Hematopoietic multipotent progenitor cell treated with erythropoietin and hydrocortisone succinate and interleukin-3 and kit ligand, for 17 days (in vitro differentiated cells): ENCODE measurements at regions not wholly inside any gene's neighbourhood (a gene's known extent, or its start where the extent isn't known, plus 50 kb on each side); places are given as distances from the start of the nearest gene placed in this dataset.

Experiments used
- DNase-seq: peaks from one replicate; pipeline ENCODE4 v3.0.0-alpha.2; 2015; ENCODE audit warnings: low spot score

DNA sequence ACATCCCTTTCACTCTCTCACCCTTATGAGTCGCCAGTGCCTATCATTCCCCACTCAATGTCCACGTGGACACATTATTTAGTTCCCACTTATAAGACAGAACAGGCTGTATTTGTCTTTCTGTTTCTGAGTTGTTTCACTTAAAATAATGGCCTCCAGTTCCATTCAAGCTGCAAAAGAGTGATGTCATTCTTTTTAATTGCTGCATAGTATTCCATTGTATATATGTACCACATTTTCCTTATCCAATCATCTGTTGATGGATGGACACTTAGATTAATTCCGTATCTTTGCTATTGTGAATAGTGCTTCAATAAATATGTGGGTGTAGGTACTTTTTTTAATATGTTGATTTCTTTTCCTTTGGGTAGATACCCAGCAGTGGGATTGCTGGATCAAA lies 79.1 kb downstream of the ZNF365 start:
- no peak for DNase-seq

DNA sequence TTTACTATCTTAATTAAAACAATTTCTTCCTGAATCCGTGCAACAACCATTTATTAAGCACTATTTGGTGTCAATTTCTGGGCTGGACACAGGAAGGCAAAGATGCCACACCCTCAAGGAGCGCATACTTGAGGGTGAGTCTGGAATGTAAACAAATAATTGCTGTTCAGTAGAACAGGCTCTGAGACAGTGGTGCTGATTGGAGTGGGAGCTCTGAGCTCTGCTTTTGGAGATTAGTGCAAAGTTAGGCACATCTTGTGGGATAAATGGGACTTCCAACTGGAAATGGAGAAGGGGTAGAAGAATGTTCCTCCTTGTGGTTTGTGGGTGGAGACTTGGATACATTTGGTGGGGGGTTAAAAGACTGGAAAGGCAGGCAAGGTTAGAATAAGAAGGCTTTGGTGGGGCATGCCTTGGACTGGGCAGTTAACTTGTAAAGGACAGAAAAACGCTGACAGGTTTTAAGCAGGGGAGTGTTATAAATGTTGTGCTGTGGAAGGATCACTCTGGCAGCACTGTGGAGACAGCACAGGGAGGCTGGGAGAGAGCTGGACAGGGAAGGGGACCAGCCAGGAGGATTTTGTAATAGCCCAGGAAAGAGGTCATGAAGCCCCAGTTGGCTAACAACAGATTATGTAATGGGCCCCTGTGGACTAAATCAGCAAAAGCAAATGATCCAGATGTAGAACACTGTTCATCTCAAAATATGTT lies 80.7 kb downstream of the ZNF365 start:
- DNase-seq: no peak

DNA sequence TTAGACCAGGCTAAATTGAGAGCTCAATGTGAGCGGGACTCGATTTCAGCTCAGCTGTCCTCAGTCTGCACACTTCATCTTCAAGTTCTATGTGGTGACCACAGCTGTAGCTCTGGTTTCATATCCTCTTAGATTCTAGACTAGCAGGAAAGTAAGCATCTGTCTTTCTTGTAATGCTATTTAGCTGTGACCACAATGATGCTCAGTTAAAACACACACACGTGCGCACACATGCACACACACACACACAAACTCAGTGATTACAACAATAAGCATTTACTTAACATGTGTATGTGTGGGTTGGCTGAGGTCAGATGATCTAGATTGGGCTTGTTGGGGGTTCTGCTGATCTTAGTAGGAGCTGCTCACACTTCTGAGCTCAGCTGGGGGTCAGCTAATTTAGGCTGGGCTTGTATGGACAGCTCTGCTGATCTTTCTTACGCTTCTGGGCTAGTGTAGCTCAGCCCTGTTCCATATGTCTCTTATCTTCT lies 82.5 kb downstream of the ZNF365 start:
- DNase-seq: no peak

DNA sequence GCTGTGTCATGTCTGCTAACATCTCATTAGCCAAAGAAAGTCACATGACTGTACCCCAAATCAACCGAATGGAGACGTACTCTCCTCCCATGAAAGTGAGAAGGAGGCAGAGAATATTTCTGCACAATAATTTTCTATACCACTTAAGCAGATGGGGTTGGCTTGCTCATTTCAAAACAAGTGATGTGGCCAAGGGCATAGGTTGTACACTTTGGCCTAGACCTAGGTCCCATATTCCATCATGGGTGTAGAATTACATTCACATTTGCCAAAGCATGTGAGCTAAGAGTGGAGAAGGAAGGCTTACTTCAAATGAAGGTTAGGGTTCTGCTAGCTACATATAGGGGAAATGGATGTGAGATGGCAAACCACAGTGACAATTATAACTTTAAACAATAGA lies 83.0 kb downstream of the ZNF365 start:
- no peak for DNase-seq

DNA sequence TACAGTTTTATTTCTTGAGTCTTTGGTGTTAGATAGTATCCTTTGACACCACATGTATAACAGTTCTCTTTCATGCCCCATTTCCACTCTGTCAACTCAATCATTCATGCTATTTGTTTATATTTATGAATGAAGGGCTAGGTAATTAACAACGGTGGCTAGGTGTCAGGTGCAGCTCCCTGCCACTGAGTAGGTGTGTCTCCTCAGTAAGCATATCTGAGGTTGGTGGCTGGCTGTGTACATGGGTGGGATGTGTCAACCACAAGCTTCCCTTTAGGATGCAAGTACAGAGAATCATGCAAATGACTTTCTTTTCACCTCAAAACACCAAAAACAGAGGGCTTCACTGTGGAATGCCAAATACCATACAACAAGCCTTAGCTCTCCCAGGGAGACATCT lies 83.4 kb downstream of the ZNF365 start:
- DNase-seq: no peak

DNA sequence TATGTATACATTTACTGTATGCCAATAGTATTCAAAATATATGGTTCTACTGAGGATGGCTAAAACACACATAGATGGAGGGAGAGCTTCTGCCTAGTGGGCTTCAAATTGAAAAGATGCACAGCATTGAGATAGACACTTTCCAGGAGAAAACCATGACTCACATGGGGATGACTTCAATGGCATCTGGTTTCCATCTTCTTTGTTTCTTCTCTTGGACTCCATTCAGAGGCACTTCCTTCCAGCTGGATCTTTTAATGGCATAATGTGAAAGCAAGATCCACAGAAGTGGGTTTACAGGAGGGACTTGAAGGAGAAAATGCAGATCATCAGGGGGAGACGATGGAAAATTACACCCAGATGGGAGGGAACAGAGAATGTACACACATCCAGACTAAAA lies 84.9 kb downstream of the ZNF365 start:
- no peak for DNase-seq

DNA sequence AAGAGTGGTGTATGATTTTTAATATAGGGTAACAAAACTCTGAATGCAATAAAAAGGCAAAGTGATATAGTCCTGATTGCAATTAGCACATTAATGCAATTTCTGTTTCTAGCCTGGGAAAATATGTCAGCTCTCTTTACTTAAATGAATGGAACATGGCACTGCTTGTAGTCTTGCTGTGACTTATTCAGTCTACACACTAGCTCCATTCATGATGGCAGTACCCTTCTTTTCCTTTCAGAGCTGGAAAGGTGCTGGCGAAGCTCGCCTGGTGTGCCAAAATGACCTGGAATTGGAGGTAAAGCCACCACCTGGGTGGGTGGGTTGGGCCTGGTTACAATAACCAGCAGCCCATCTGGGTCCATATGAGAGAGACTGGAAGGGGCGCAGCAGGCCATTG lies 85.3 kb downstream of the ZNF365 start:
- no peak for DNase-seq

DNA sequence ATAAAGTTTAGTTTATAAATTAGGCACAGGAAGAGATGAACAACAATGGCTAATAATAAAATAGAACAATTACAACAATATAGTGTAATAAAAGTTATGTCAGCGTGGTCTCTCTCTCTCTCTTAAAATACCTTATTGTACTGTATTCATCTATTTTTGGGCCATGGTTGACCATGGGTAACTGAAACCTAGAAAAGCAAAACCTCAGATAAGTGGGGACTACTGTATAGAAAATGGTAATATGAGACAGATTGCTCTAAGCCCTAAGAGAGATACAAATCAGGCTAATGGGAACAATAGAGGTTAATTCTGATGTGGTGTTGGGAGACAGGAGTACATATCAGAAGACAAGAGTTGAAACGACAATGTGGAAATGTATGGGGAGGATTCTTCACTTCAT lies 86.2 kb downstream of the ZNF365 start:
- no peak for DNase-seq

DNA sequence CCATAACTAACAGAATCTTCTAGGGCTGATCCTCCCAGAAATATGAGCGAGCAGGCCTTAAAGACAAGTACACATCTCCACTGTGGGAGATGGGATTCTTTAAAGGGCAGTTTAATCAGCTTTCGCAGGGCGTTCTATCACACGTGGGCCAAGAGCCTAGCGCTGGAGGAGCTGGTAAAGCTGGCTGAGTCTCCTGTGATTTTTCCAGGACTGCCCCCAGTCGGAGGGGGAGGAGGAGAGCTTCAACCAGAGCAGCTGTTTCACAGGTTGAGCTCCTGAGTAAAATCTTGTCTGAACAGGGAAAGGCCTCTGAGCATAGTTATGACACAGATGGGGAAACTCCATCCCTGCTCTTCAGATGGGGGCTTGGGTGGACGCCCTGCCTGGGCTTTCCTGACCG lies 87.0 kb downstream of the ZNF365 start:
- DNase-seq: no peak

DNA sequence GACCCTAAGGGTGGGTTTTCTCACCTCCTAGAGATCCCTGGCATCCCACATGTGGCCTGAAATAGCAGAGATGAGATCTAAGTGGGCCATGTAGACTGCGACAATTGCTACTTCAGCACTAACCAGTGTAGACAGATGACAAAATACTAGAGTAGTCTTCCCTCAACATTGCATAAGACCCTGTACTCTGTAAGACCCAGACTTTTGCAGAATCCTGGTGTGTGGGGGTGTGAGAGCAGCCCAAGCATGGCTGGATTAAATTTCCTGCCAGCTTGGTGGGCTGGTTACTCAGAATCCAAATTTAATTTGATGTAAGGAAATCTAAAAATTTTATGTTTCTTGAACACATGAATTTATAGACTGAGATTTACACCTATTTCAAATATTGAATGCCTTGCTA lies 88.3 kb downstream of the ZNF365 start:
- no peak for DNase-seq

DNA sequence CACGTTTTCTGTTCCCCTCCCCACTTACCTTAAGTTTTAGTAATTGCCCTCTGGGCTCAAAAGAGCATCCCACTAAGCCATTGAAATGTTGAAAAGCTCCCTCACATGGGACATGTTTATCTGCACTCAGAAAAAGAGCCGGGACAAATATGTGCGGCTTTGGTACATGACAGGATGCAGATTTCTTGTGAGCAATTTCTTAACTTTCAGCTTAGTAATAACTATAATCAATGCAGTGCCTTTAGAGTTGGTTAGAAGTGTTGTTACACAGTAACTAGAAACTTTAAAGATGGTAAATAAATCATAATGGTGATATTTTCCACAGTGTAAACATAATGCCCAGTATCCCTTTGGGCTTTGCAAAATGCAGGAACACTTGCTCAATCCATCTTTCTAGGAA lies 89.2 kb downstream of the ZNF365 start:
- DNase-seq: no peak

DNA sequence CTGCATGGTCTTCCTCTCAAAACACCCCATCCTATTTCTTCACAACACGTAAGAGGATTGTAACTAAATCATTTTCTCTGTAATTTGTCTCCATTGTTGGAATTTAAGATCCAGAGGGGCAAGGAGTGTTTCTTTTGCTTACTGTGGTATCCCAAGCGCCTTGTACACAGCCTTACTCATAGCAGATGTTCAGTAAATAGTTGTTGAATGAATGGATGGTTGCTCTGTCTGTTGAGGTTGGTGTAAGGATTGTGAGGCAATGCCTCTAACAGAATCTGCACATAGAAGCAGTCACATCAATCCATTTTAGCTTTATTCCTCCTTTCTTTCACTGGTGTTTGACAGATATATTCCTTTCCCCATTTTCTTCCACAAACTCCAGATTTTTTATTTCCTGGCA lies 90.1 kb downstream of the ZNF365 start:
- no peak for DNase-seq

DNA sequence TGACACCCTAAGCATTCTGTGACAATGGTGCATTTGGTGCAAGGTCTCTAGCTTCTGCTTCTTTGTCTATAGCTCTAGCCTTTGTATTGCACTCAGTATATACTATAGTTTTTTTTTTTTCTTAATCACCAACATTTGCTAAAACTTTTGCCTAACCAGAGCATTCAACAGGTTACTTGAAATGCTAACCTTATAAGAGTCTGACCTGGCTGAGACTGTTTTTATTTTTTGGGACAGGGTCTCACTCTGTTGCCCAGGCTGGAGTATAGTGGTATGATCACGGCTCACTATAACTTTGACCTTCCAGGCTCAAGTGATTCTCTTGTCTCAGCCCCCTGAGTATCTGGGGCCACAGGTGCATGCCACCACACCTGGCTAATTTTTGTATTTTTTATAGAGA lies 92.4 kb downstream of the ZNF365 start:
- DNase-seq: no peak

DNA sequence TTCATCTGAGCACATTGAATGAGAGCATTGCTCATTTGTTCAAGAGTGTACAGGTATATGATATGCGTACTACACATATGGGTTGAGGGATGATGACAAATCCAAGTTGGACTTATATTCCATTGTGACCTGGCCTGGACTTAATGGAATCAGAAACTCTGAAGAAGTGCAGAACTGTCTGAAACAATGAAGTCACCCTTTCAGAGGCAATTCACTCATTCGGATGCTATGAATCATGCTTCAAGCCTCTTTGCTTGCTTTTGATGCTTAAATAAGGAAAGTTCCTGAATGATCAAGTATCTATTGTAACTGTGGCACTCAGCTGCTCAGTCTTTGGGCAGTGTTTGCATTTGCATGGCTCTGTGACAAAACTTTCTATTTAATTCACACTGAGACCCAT lies 93.4 kb downstream of the ZNF365 start:
- no peak for DNase-seq

DNA sequence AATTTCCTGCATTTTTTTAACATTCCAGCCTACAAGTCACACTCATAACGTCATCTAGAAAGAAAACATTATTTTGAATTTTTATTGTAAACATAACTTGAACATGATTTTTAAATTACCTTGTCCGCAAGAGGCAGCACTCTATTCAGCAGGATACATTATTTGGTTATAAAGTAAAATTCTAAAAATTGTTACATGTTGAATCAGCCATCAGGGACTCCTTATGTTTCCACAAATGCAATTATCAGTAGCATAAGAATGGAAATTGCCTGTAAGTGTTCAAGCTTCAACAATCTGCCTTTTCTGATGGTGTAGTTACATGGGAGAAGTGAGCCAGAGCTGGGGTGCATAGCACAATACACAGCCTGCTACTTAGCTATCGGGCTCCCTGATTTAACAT lies 97.5 kb downstream of the ZNF365 start:
- no peak for DNase-seq

DNA sequence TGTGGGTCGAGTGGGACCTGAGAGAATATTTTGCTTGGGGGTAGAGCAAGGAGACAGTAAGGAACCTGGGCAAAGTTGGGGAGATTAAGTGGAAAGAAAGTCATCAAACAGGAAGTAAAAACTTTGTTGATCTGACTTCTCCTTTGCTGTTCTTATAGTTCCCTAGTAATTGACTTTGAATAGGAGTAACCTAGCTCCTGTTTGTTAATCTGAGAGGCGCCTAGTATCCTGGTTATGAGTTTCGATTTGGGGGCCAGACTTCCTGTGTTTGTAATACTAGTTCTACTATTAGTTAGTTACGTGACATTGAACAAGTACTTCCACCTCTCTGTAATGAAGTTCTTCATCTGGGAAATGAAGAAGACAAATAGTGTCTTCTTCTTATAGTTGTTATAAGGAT lies 99.1 kb downstream of the ZNF365 start:
- no peak for DNase-seq

DNA sequence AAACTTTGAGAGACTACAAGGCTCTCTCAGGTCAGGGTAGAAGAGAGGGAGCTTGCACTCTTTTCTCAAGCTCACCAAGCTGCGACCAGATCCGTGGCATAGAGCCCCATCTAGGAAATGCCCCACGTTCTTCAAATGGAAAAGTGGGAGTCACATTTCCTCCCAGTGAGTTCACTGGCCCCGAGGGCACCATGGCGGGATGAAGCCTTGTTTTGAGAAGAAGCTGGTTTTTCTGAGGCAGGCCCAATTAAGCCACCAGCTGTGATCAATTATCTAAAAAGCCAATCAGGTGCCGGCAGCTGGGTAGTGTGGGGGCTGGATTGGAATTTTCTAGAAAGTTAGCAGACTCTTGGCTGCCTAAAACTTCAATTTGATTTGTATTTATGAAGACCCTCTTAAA lies 101.4 kb downstream of the ZNF365 start:
- DNase-seq: no peak

DNA sequence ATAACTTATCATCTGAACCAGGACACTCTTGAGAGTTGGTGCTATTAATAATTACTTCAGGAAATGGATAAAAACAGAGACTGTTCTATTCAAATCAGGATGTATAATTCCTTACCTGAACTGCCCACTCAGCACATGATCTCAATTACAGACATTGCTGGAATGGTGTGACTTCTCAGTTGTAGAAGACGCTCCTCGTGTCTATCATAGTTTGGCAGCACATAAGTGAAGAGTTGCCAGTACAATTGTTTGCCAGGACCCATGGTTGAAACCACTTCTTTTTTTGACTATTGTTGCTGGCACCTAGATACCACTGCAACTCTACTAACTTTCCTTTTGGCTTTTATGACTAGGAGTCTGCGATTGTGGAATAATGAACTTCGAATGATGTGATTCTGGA lies 105.4 kb downstream of the ZNF365 start:
- DNase-seq: no peak

DNA sequence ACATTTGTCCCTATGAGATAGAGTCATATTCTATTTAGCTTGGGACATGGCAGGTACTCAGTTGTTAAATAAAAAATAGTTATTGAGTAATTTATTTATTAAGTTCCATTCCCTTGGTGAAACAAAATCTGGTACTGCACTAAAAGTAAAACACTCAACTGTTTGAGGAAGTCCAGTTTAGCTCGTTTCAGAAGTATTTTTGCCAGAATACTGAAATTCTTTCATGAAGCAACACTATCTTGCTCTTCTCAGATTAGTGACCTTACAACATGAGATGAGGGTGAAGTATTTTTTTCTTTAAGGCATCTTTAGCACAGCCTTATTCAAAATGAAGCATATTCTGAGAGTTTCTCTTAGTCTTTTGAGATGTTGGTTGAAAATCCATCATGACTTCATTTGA lies 106.0 kb downstream of the ZNF365 start:
- DNase-seq: no peak

DNA sequence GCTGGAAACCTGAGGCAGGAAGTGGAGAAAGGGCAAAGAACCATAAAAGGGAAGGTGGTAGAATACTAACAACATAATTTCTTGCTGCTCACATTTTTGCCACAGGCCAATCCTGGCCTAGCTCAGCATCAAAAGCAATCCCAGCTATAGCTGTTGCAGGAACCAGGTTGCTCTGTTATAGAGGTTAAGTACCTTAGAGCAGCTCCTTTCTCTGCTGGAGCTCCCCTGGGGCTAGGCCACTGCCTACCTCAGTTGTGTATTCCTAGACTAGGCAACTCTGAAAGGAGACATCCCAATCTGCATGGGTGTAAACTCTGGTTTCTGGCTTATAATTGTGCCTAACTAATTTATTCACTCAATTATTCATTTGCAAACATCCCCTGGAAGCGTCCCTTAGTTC lies 108.4 kb downstream of the ZNF365 start:
- DNase-seq: no peak

DNA sequence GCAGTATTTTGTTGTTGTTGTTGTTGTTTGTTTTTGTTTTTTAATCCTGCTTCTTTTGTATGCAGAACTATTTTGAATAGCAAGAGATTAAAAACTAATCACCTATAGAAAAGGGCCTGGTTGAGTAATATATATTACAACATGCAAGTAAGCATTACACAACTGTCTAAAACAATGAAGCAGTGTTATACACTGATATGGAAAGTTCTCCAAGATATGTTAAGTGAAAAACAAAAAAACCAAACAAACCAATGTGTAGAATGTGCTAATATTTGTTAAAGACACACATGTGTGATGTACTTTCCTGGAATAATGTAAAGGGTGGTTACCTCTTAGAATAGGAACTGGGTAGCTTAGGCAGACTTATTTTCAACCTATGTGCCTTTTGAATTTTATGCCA lies 117.4 kb downstream of the ZNF365 start:
- no peak for DNase-seq

DNA sequence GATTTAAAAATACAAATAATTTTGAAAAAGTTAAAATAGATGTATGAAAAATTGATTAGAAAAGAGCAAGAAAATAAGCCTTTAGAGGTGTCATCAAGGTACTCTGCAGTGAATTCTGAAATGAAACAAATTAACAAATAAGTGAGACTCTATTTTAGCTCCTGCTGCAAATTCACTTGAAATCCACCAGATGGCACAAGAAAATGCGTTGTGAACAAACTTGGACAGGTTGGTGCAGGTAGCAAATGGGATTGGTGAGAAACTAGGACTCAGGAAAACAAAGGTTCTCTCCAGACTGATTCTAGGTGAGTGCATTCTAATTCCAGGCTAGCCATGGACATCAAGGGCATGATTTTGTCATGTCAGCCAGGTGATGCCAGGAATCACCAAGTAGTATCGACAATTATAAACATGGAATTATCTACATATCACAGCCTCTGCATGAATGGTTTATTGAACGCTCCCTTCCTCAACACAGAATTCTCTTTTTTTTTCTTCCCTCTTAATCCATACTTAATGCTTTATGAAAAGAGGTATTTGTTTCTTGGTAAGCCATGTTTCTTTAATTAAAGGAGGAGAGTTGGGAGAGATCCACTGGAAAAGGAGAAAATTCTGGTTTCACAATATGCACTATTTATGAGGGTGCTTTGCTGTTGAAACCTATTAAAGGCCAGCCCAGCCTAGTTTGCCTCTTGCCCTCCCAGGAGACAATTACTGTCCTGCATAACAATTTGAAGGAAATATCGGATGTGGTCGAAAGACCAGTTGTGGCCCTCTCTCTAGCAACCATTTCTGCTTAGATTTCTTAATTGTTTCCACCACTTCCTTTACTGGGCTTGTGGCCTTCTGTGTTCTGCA lies 118.1 kb downstream of the ZNF365 start:
- no peak for DNase-seq

DNA sequence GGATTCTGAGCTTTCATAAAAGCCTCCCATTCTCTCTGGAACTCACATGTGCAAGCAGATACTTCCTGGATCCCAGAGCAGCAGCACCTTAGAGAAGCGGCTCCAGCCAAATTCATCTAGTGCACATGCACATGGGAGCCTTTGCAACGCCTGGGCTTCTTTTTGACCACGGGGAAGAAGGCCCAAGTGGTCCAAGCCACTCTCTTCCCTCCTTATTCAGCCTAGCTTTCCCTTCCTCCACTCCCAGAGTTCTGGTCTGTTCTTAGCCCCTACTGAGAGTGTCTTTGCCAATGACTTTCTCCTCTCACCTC lies 118.7 kb downstream of the ZNF365 start:
- DNase-seq: no peak

DNA sequence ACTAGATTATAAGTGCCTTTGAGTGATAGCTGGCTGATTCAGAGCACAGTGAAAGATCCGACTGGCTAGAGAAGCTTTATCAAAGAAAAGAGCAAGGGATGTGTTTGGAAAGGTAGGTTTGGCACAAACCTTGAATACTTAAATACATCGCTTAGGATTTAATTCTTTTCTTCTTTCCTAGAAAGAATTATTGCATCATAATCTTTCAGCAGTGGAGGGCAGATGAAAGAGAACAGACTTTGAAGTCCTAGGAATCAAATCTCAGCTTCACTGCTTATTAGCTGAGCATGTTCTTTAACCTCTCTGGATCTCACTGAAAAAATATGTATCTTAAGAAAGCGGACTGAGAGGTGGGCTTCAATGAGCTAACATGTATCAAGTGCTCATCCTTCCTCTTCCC lies 122.8 kb downstream of the ZNF365 start:
- DNase-seq: no peak
